HG03039 (cell line): ENCODE measurements at regions not wholly inside any gene's neighbourhood (a gene's known extent, or its start where the extent isn't known, plus 50 kb on each side); places are given as distances from the start of the nearest gene placed in this dataset.
"Not testable (repeated sequence)": the region's sequence is repeated elsewhere in the genome, so short reads cannot be mapped to it uniquely, and the experiment has no call there.

Experiments
- ATAC-seq: cut with Tn5 transposase; IDR thresholded peaks from one replicate; pipeline ENCODE4 v1.9.1; 2021; ENCODE audit warnings: mild to moderate bottlenecking, moderate library complexity; ENCODE audit not compliant: unreplicated experiment

DNA sequence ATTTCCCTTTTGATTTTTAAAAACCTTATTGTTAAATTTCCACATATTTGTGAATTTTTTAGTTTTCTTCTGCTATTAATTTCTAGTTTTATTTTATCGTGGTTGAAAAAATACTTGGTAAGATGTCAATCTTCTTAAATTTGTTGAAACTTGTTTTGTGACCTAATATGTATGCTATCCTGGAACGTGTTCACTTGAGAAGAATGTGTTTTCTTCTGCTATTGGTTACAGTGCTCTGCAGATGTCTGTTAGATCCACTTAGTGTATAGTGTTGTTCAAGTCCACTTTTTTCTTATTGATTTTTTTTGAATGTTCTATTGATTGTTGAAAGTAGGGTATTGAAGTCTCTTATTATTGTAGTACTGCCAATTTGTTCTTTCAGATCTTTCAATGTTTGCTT, 116.5 kb upstream of the NETO1 start:
- no peak for ATAC-seq

DNA sequence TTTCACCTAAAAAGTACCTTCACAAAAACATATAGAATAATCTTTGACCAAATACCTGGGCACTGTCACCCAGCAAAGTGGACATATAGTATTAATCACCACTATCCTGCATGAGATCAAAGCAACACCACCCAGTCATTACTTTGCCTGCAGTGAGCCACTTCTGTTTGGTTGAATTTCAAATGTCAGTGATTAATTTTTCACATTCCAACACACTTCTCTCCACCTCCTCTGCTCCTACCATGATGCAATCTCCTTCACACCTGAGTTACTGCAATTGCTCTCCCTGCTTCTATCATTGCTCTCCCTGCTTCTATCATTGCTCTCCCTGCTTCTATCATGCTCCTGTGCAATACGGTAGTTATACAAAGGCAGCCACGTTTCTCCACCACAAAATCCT, 106.1 kb upstream of the NETO1 start:
- ATAC-seq: no peak

DNA sequence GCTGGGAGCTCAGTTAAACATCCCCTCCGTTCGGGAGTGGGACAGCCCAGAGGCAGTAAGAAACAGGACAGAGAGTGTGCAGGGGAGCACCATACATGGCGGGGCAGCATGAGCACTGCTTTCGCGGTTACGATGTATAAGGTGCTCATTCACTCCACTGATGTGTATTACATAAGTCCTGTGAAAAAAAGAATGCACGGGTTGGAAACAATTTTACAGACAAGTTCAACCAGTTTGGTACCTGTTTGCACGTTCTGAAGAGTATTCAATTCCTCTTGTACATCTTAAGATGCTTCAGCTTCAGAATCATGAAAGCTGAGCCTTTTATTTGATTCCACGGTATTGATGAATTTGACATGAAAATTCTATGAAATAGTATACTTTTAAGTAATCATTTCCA, 97.8 kb upstream of the NETO1 start:
- ATAC-seq: no peak

DNA sequence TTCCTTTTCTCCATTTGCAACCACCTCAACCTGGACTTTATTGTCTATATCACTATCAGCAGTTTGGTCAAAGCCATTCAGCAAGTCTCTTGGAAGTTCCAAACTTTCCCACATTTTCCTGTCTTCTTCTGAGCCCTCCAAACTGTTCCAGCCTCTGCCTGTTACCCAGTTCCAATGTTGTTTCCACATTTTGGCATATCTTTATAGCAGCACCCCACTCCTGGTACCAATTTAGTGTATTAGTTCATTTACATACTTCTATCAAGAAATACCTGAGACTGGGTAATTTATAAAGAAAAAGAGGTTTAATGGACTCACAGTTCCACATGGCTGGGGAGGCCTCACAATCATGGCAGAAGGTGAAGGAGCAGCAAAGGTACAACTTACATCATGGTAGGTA, 90.4 kb upstream of the NETO1 start:
- ATAC-seq: not testable (repeated sequence)

GRCh38 chr18:72948439-72948838, 80.7 kb upstream of the NETO1 start:
- ATAC-seq: no peak

- no peak for ATAC-seq
Observed at GRCh38 chr18:72942766-72943165, 75.0 kb upstream of the NETO1 start.

DNA sequence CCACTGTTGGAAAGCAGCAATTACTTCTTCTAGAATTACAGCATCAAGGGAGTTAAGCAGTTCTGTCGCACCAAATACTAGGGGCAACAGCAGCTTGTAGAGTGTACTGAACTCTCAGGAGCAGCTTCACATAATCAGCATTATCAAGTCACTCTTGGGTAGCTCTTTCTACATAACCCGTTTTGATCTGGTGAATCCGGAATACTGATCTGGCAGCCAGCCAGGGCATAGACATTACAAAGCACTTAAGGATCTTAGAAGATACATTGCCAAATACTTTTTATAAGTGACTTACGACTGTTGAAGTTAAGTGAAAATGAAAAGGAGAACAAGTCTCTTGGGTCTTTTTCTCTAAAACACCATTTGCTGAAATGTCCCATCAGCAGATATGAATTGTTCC, 73.2 kb upstream of the NETO1 start:
- no peak for ATAC-seq

GRCh38 chr18:72940509-72940908, 72.7 kb upstream of the NETO1 start:
- ATAC-seq: no peak

- ATAC-seq: no peak
Observed at GRCh38 chr18:72935744-72936143, 68.0 kb upstream of the NETO1 start.

DNA sequence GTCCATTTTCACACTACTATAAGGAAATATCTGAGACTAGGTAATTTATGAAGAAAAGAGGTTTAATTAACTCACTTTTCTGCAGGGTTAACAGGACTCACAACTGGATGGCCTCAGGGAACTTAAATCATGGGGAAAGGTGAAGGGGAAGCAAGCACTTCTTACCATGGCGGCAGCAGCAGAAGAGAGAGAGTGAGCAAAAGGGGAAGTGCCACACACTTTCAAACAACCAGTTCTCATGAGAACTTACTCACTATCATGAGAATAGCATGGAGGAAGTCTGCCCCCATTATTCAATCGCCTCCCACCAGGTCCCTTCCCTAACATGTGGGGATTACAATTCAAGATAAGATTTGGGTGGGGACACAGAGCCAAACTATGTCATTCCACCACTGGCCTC, 55.1 kb upstream of the NETO1 start:
- ATAC-seq: no peak
